ENCODE measurements at regions not wholly inside any gene's neighbourhood (a gene's known extent, or its start where the extent isn't known, plus 50 kb on each side); places are given as distances from the start of the nearest gene placed in this dataset.

DNA sequence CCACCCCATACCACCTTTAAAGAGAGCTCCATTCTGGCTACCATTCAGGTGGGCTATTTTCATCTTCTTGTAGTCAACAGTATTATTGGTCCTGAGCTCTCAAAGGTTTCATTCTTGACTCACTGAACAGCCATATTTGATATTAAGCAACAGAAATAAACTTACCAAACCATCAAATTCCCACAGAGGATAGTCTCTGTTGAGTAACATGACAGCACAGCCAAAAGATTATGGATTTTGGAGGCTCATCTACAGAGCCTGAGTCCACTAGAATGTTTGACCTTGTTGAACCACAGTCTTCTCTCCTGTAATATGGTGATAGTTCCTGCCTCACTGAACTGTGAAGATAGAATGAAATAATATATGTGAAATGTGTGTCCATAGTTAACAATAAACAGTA is 276.3 kb upstream of the LDB2 start:
- Histone ChIP-seq H3K4ac (ENCODE audit: low read length) (no peak overlapping the region), H4K8ac (ENCODE audit: low read depth, low read length) (no peak overlapping the region), H3K14ac (ENCODE audit: low read length) (no peak overlapping the region), H2BK15ac (ENCODE audit: low read length) (no peak overlapping the region), H2BK120ac (ENCODE audit: low read depth, low read length) (no peak overlapping the region), H2AFZ (ENCODE audit: low read length) (no peak overlapping the region), H2AK5ac (ENCODE audit: low read depth, low read length) (no peak overlapping the region), H2BK5ac (ENCODE audit: low read length) (no peak overlapping the region), H4K91ac (ENCODE audit: low read depth, low read length, poor library complexity) (no peak overlapping the region), H3K27me3 (ENCODE audit: control insufficient read depth in 3 of 3, insufficient read depth in 3 of 3, low read depth in 1 of 3, low read length in 3 of 3) (no peaks in the 10 kb centered on the region), H3K36me3 (replicated peaks in 1 of 2; ENCODE audit: control insufficient read depth in 2 of 2, insufficient read depth in 2 of 2, low read length in 2 of 2) (no peaks in the 10 kb centered on the region), H3K79me1 (ENCODE audit: low read depth, low read length) (no peaks in the 10 kb centered on the region), H3K23ac (ENCODE audit: low read depth, low read length, poor library complexity) (no peak overlapping the region), H3K4me3 (ENCODE audit: low read length in 2 of 2) (no peak overlapping the region), H3K27ac (replicated peaks; ENCODE audit: low read length) (no peak overlapping the region), H3K4me1 (ENCODE audit: control insufficient read depth in 2 of 2, insufficient read depth in 1 of 2, low read depth in 1 of 2, low read length in 2 of 2) (peaks cover 3 to 7% of the 10 kb centered on the region in 2 donors), H2BK12ac (ENCODE audit: low read length) (no peak overlapping the region), H3K18ac (ENCODE audit: low read length) (no peak overlapping the region), H3K9ac (ENCODE audit: low read depth, low read length, poor library complexity) (no peak overlapping the region), H3K4me2 (ENCODE audit: insufficient read depth, low read length, poor library complexity, severe bottlenecking) (no peak overlapping the region), H3K9me3 (replicated peaks in 1 of 2; ENCODE audit: control insufficient read depth in 2 of 2, insufficient read depth in 1 of 2, low read depth in 1 of 2, low read length in 2 of 2) (peaks cover 0 to 3% of the 10 kb centered on the region in 2 donors)
- no peak for DNase-seq (ENCODE audit: low spot score)

DNA sequence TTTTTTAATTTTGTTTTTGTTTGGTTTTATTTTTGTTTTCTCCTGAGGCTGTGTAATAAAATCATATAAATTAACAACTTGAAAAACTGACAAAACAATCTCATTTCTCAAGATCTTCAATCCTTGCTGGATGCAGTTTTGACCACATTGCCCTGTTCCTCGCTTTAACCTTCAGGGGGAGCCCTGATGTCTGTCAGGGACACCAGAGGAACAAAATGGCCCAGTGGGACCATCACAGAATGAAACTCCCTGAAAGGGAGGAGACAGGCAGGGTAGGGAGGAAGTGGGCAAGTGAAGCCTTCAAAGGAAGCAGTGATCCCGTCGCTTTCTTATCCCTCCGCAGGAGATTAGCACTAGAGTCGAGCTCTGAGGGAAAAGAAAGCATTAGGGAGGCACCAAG is 274.9 kb upstream of the LDB2 start:
- Histone ChIP-seq H3K23ac (ENCODE audit: low read depth, low read length, poor library complexity) (no peak overlapping the region), H3K9ac (ENCODE audit: low read depth, low read length, poor library complexity) (no peak overlapping the region), H3K4ac (ENCODE audit: low read length) (no peak overlapping the region), H2BK12ac (ENCODE audit: low read length) (no peak overlapping the region), H2AFZ (ENCODE audit: low read length) (peak overlapping the region; percentile 78), H3K36me3 (replicated peaks in 1 of 2; ENCODE audit: control insufficient read depth in 2 of 2, insufficient read depth in 2 of 2, low read length in 2 of 2) (no peaks in the 10 kb centered on the region), H3K9me3 (replicated peaks in 1 of 2; ENCODE audit: control insufficient read depth in 2 of 2, insufficient read depth in 1 of 2, low read depth in 1 of 2, low read length in 2 of 2) (peaks cover 0 to 2% of the 10 kb centered on the region in 2 donors), H3K4me2 (ENCODE audit: insufficient read depth, low read length, poor library complexity, severe bottlenecking) (no peak overlapping the region), H2BK5ac (ENCODE audit: low read length) (no peak overlapping the region), H3K79me1 (ENCODE audit: low read depth, low read length) (no peaks in the 10 kb centered on the region), H3K27me3 (ENCODE audit: control insufficient read depth in 3 of 3, insufficient read depth in 3 of 3, low read depth in 1 of 3, low read length in 3 of 3) (no peaks in the 10 kb centered on the region), H3K27ac (replicated peaks; ENCODE audit: low read length) (no peak overlapping the region), H3K4me1 (ENCODE audit: control insufficient read depth in 2 of 2, insufficient read depth in 1 of 2, low read depth in 1 of 2, low read length in 2 of 2) (peaks cover 3 to 16% of the 10 kb centered on the region in 2 donors), H3K18ac (ENCODE audit: low read length) (no peak overlapping the region), H2AK5ac (ENCODE audit: low read depth, low read length) (no peak overlapping the region), H4K91ac (ENCODE audit: low read depth, low read length, poor library complexity) (no peak overlapping the region), H2BK15ac (ENCODE audit: low read length) (no peak overlapping the region), H3K14ac (ENCODE audit: low read length) (no peak overlapping the region), H4K8ac (ENCODE audit: low read depth, low read length) (no peak overlapping the region), H2BK120ac (ENCODE audit: low read depth, low read length) (no peak overlapping the region), H3K4me3 (ENCODE audit: low read length in 2 of 2) (no peak overlapping the region)
- DNase-seq (ENCODE audit: low spot score): no peak
- WGBS, 2 donors (ENCODE audit: extremely low coverage in 2 of 2, insufficient read length in 2 of 2, insufficient replicate concordance in 1 of 2): no CpG with 5 or more reads among the region's 5 CpGs

DNA sequence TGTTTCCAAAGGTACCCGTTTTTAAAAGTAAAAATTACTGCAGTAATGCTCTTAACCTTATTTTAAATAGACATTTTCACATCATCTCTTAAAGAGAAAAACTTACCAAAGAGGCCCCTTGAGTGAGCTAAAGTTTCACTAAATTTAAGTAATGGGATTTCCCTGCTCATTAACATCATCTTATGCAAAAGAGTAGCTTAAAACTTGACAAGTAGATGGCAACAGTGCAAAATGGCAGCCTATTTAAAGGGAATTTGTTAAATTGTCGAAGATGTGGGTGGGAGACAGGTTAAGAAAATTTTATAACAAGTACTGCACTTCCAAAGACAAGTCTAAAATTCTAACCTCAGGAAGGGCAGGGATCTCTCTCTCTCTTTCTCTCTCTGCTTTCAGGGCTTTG is 271.7 kb upstream of the LDB2 start:
- Histone ChIP-seq H3K27me3 (ENCODE audit: control insufficient read depth in 3 of 3, insufficient read depth in 3 of 3, low read depth in 1 of 3, low read length in 3 of 3) (no peaks in the 10 kb centered on the region), H4K8ac (ENCODE audit: low read depth, low read length) (no peak overlapping the region), H3K79me1 (ENCODE audit: low read depth, low read length) (no peaks in the 10 kb centered on the region), H3K9ac (ENCODE audit: low read depth, low read length, poor library complexity) (no peak overlapping the region), H3K4me3 (ENCODE audit: low read length in 2 of 2) (no peak overlapping the region), H4K91ac (ENCODE audit: low read depth, low read length, poor library complexity) (no peak overlapping the region), H2BK120ac (ENCODE audit: low read depth, low read length) (no peak overlapping the region), H3K4me1 (ENCODE audit: control insufficient read depth in 2 of 2, insufficient read depth in 1 of 2, low read depth in 1 of 2, low read length in 2 of 2) (peaks cover 0 to 30% of the 10 kb centered on the region in 2 donors), H2AFZ (ENCODE audit: low read length) (peak overlapping the region; percentile 44), H2BK5ac (ENCODE audit: low read length) (no peak overlapping the region), H3K18ac (ENCODE audit: low read length) (no peak overlapping the region), H3K9me3 (replicated peaks in 1 of 2; ENCODE audit: control insufficient read depth in 2 of 2, insufficient read depth in 1 of 2, low read depth in 1 of 2, low read length in 2 of 2) (no peaks in the 10 kb centered on the region), H3K4ac (ENCODE audit: low read length) (no peak overlapping the region), H3K36me3 (replicated peaks in 1 of 2; ENCODE audit: control insufficient read depth in 2 of 2, insufficient read depth in 2 of 2, low read length in 2 of 2) (no peaks in the 10 kb centered on the region), H2BK15ac (ENCODE audit: low read length) (no peak overlapping the region), H3K27ac (replicated peaks; ENCODE audit: low read length) (no peak overlapping the region), H3K23ac (ENCODE audit: low read depth, low read length, poor library complexity) (no peak overlapping the region), H3K4me2 (ENCODE audit: insufficient read depth, low read length, poor library complexity, severe bottlenecking) (no peak overlapping the region), H3K14ac (ENCODE audit: low read length) (no peak overlapping the region), H2AK5ac (ENCODE audit: low read depth, low read length) (no peak overlapping the region), H2BK12ac (ENCODE audit: low read length) (no peak overlapping the region)
- DNase-seq (ENCODE audit: low spot score): no peak
- no CpG with 5 or more reads among the region's 2 CpGs for WGBS, 2 donors (ENCODE audit: extremely low coverage in 2 of 2, insufficient read length in 2 of 2, insufficient replicate concordance in 1 of 2)

DNA sequence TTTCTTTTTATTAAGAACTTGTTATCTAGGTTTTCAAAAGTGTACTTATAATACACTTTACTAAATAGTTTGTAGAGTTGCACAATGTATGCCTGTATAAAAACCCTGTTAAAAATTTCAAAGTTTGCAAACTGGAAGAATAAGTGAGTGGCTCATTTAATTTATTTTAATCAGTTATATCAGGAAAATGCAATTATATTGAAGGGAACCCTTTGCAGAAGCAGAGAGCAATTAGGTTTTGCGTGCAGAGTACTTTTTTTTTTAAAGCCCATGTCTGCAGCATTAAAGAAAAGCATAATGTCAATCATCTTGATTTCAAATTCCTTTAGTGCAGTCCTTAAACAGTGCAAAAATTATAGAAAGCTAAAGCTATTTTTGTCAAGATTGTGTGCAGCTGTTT is 271.3 kb upstream of the LDB2 start:
- Histone ChIP-seq H2BK15ac (ENCODE audit: low read length) (no peak overlapping the region), H2BK5ac (ENCODE audit: low read length) (no peak overlapping the region), H2BK12ac (ENCODE audit: low read length) (no peak overlapping the region), H3K18ac (ENCODE audit: low read length) (no peak overlapping the region), H3K4me2 (ENCODE audit: insufficient read depth, low read length, poor library complexity, severe bottlenecking) (no peak overlapping the region), H2BK120ac (ENCODE audit: low read depth, low read length) (no peak overlapping the region), H3K36me3 (replicated peaks in 1 of 2; ENCODE audit: control insufficient read depth in 2 of 2, insufficient read depth in 2 of 2, low read length in 2 of 2) (no peaks in the 10 kb centered on the region), H3K27ac (replicated peaks; ENCODE audit: low read length) (no peak overlapping the region), H3K4ac (ENCODE audit: low read length) (no peak overlapping the region), H3K79me1 (ENCODE audit: low read depth, low read length) (no peaks in the 10 kb centered on the region), H2AK5ac (ENCODE audit: low read depth, low read length) (no peak overlapping the region), H3K4me3 (ENCODE audit: low read length in 2 of 2) (no peak overlapping the region), H3K27me3 (ENCODE audit: control insufficient read depth in 3 of 3, insufficient read depth in 3 of 3, low read depth in 1 of 3, low read length in 3 of 3) (no peaks in the 10 kb centered on the region), H3K4me1 (ENCODE audit: control insufficient read depth in 2 of 2, insufficient read depth in 1 of 2, low read depth in 1 of 2, low read length in 2 of 2) (peaks cover 0 to 30% of the 10 kb centered on the region in 2 donors), H3K9ac (ENCODE audit: low read depth, low read length, poor library complexity) (no peak overlapping the region), H3K14ac (ENCODE audit: low read length) (no peak overlapping the region), H4K8ac (ENCODE audit: low read depth, low read length) (no peak overlapping the region), H3K9me3 (replicated peaks in 1 of 2; ENCODE audit: control insufficient read depth in 2 of 2, insufficient read depth in 1 of 2, low read depth in 1 of 2, low read length in 2 of 2) (no peaks in the 10 kb centered on the region), H3K23ac (ENCODE audit: low read depth, low read length, poor library complexity) (no peak overlapping the region), H2AFZ (ENCODE audit: low read length) (peak overlapping the region; percentile 44), H4K91ac (ENCODE audit: low read depth, low read length, poor library complexity) (no peak overlapping the region)
- DNase-seq (ENCODE audit: low spot score): no peak
- no CpG with 5 or more reads among the region's 1 CpG for WGBS, 2 donors (ENCODE audit: extremely low coverage in 2 of 2, insufficient read length in 2 of 2, insufficient replicate concordance in 1 of 2)

Measured in neuronal stem cell (in vitro differentiated cells).